KMS-11 (cell line): ENCODE measurements at regions not wholly inside any gene's neighbourhood (a gene's known extent, or its start where the extent isn't known, plus 50 kb on each side); places are given as distances from the start of the nearest gene placed in this dataset.
A peak's percentile ranks its signal among the peaks of the same experiment; 100 is the strongest.
"Not testable (repeated sequence)": the region's sequence is repeated elsewhere in the genome, so short reads cannot be mapped to it uniquely, and the experiment has no call there.

Source experiments
- H2AFZ ChIP-seq: fragments of 200-600 bp; sonication (generic); 2 replicates; pipeline ENCODE4 v1.6.1; 2016; ENCODE audit warnings: antibody characterized with exemption, mixed run types, low read depth
- H3K27ac ChIP-seq: fragments of 200-600 bp; sonication (generic); 2 replicates; pipeline ENCODE4 v1.6.1; 2016; ENCODE audit warnings: mild to moderate bottlenecking, mixed run types
- H3K27me3 ChIP-seq: fragments of 200-600 bp; sonication (generic); 2 replicates; pipeline ENCODE4 v1.6.1; 2017; ENCODE audit warnings: mild to moderate bottlenecking, low read depth, mixed run types, moderate library complexity; ENCODE audit not compliant: insufficient read depth
- H3K36me3 ChIP-seq: fragments of 200-600 bp; sonication (generic); 2 replicates; pipeline ENCODE4 v1.6.1; 2017; ENCODE audit warnings: mild to moderate bottlenecking, mixed run types; ENCODE audit not compliant: insufficient read depth
- H3K4me1 ChIP-seq: fragments of 200-600 bp; sonication (generic); 2 replicates; pipeline ENCODE4 v1.6.1; 2016; ENCODE audit warnings: mild to moderate bottlenecking, low read depth, mixed run types; ENCODE audit not compliant: poor library complexity, severe bottlenecking
- H3K4me2 ChIP-seq: fragments of 200-600 bp; sonication (generic); 2 replicates; pipeline ENCODE4 v1.7.0; 2016; ENCODE audit warnings: mild to moderate bottlenecking, mixed run types
- H3K4me3 ChIP-seq: fragments of 200-600 bp; sonication (generic); IDR thresholded peaks from 2 replicates; pipeline ENCODE4 v1.6.1; 2017; ENCODE audit warnings: low read depth, low read length, mixed read lengths; ENCODE audit not compliant: insufficient read depth
- H3K79me2 ChIP-seq: fragments of 200-600 bp; sonication (generic); 2 replicates; pipeline ENCODE4 v1.6.1; 2016; ENCODE audit warnings: low read depth, mixed run types; ENCODE audit not compliant: insufficient read depth
- H3K9ac ChIP-seq: fragments of 200-600 bp; sonication (generic); 2 replicates; pipeline ENCODE4 v1.6.1; 2016; ENCODE audit warnings: mild to moderate bottlenecking, mixed run types
- H4K20me1 ChIP-seq: fragments of 200-600 bp; sonication (generic); 2 replicates; pipeline ENCODE4 v1.6.1; 2016; ENCODE audit warnings: mild to moderate bottlenecking, mixed run types; ENCODE audit not compliant: insufficient read depth
- CTCF ChIP-seq: fragments of 200-600 bp; sonication (generic); conservative IDR thresholded peaks from 2 replicates; pipeline ENCODE4 v1.6.1; 2017; ENCODE audit warnings: low read depth, mild to moderate bottlenecking, antibody characterized with exemption, low read length, moderate library complexity, mixed read lengths

GRCh38 chr13:24997367-24997967 is 98.5 kb upstream of the PABPC3 start:
- H3K4me1 ChIP-seq = no peaks in the 10 kb centered on the region
- H3K4me3 ChIP-seq = no peak overlapping the region
- H3K79me2 ChIP-seq = no peaks in the 10 kb centered on the region
- no peaks in the 10 kb centered on the region for H3K27me3 ChIP-seq
- no peak overlapping the region for H2AFZ ChIP-seq
- H3K4me2 ChIP-seq = no peak overlapping the region
- no peak overlapping the region for H3K27ac ChIP-seq
- peak; percentile 59; the same call in 1 of the 2 replicates for TF ChIP-seq CTCF
- H3K36me3 ChIP-seq = no peaks in the 10 kb centered on the region
- H4K20me1 ChIP-seq = no peaks in the 10 kb centered on the region
- no peak overlapping the region for H3K9ac ChIP-seq

GRCh38 chr13:24998433-24998832 is 97.5 kb upstream of the PABPC3 start:
- H3K79me2 ChIP-seq = no peaks in the 10 kb centered on the region
- no peak for TF ChIP-seq CTCF

GRCh38 chr13:25001476-25002206 is 94.3 kb upstream of the PABPC3 start:
- Histone ChIP-seq H4K20me1 (no peaks in the 10 kb centered on the region), H2AFZ (no peak overlapping the region), H3K4me1 (no peaks in the 10 kb centered on the region), H3K9ac (no peak overlapping the region), H3K27ac (no peak overlapping the region), H3K36me3 (no peaks in the 10 kb centered on the region), H3K4me2 (no peak overlapping the region), H3K27me3 (no peaks in the 10 kb centered on the region), H3K4me3 (no peak overlapping the region), H3K79me2 (no peaks in the 10 kb centered on the region)
- no peak for TF ChIP-seq CTCF

More at GRCh38 chr13:24998433-24998832, 97.5 kb upstream of the PABPC3 start:
- Histone ChIP-seq H3K4me1 (no peaks in the 10 kb centered on the region), H3K4me3 (no peak overlapping the region), H3K9ac (no peak overlapping the region), H4K20me1 (no peaks in the 10 kb centered on the region), H3K27me3 (no peaks in the 10 kb centered on the region), H3K36me3 (no peaks in the 10 kb centered on the region), H3K27ac (no peak overlapping the region), H3K4me2 (no peak overlapping the region), H2AFZ (no peak overlapping the region)

- H3K9ac ChIP-seq, H4K20me1 ChIP-seq, H3K4me3 ChIP-seq, H3K4me1 ChIP-seq, H3K36me3 ChIP-seq, H3K4me2 ChIP-seq, H2AFZ ChIP-seq, H3K27me3 ChIP-seq, H3K79me2 ChIP-seq, H3K27ac ChIP-seq: not testable (repeated sequence)
These were observed 93.6 kb upstream of the PABPC3 start for GRCh38 chr13:25002311-25002710.

GRCh38 chr13:25004489-25004888 is 91.4 kb upstream of the PABPC3 start:
- not testable (repeated sequence) for H3K27ac ChIP-seq, H3K27me3 ChIP-seq, H3K36me3 ChIP-seq, H3K4me3 ChIP-seq, H3K4me2 ChIP-seq, H2AFZ ChIP-seq, H4K20me1 ChIP-seq, H3K4me1 ChIP-seq, H3K79me2 ChIP-seq, H3K9ac ChIP-seq
